ENCODE measurements at regions not wholly inside any gene's neighbourhood (a gene's known extent, or its start where the extent isn't known, plus 50 kb on each side); places are given as distances from the start of the nearest gene placed in this dataset.
A peak's percentile ranks its signal among the peaks of the same experiment; 100 is the strongest.

DNA sequence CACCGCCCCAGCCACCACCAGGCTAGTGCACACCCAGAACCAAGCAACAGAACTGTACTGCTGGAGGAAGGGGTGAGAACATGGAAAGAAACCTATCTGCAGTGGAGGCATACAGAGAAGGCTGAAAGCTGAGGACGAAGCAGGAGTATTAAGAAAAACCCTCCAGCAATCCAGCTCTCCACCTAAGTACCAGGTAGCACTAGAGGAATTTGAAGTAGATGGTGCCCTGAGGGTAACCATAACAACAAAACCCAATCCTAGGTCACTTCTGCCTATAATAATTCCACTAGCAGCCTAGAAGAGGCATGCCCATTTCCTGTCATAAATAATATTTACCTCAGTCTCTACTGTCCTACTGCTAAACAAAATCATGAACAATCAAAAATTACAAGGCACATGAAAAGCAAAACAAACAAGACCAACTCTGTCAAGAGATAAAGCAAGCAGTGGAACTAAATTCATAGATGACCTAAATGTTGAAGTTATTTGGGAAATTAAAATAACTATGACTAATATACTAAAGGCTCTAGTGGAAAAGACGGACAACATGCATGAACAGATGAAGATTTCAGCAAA lies 51.1 kb downstream of the HYCC1 start:
- DNase-seq (ENCODE audit: low read depth) = no peak

DNA sequence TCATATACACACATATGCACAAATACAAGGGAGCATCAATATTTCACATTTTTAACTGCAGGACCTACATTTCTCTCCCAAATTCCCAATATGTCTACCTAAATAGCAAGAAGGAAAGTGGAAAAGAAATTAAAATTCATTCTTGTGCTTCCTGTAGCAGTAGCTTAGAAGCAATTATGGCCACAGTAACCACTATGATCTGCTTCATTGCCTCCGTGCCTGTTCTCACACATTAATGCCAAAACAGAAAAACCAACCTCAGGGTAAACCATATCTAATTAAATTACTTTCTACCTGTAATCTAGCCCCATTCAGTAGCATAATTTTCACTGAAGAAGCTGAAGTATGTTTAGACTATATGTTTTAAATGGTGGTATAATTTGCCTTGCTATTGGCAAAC lies 55.2 kb downstream of the HYCC1 start:
- peak; percentile 64 for DNase-seq (ENCODE audit: low read depth)

- DNase-seq (ENCODE audit: low read depth) = no peak
Observed at GRCh38 chr7:22954251-22954650, 59.7 kb downstream of the HYCC1 start.

- DNase-seq (ENCODE audit: low read depth) = no peak
Observed at GRCh38 chr7:22952306-22953015, 61.5 kb downstream of the HYCC1 start.

DNA sequence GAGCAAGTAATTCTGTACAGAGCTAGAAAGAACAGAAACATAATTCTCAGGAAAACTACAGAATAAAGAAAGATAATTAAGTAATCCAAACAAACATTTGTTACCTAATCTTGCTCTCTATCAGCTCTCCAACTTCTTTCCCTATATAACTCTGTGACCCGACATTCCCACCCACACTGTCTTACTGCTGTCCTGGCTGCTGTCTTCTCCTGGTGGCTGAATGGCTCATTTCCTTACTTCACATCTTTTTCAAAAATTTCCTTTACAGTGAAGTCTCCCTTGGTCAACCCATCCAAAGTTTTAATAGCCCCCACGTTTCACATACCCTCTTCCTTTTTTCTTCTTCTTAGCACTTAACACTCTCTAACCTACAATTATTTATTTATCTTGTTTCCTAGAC lies 64.0 kb downstream of the HYCC1 start:
- DNase-seq (ENCODE audit: low read depth) = no peak

- DNase-seq (ENCODE audit: low read depth) = no peak
Observed at GRCh38 chr7:22949221-22949620, 64.7 kb downstream of the HYCC1 start.

DNA sequence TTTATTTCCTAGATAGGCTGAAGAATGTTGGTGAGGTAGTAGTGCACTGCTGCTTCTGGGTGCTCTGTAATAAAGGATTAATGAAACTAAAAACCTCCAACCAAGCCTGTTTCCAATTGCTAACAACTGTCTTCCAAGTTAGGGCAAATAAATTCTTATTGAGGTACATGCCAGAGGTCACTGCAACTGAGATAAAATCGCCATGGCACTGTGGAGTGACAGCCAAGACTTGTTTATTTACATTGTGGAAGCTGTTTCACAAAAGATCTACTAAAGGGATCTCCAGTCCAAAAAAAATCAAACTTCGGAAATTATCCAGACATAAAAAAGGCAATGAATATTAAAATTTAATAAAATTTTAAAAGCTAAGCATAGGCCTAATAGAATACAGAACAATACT lies 65.2 kb downstream of the HYCC1 start:
- no peak for DNase-seq (ENCODE audit: low read depth)

GRCh38 chr7:22945584-22945983 lies 68.3 kb downstream of the HYCC1 start:
- no peak for DNase-seq (ENCODE audit: low read depth)

- DNase-seq (ENCODE audit: low read depth) = no peak
Observed at GRCh38 chr7:22944510-22944909, 69.4 kb downstream of the HYCC1 start.

- peak; percentile 19 for DNase-seq (ENCODE audit: low read depth)
Observed at GRCh38 chr7:22944022-22944421, 69.9 kb downstream of the HYCC1 start.

DNA sequence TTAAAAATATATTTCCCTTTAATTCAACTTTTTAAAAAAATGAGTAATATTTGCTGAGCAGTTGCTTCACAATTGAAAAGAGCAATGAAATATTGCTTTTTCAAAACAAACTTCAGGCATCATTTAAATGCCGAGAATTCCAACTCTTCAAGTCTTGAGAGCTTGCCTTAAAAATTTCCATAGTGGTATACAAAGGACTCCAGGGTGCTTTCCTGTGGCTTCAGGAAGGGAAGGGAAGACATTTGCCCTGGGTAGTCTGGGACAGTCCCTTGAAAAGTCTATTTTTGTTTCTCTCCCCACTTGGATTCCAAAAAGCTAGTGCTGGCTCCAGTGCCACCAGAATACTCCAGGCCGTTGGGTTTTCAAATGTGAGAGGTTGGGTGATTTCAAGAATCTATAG lies 71.7 kb downstream of the HYCC1 start:
- DNase-seq (ENCODE audit: low read depth) = no peak

DNA sequence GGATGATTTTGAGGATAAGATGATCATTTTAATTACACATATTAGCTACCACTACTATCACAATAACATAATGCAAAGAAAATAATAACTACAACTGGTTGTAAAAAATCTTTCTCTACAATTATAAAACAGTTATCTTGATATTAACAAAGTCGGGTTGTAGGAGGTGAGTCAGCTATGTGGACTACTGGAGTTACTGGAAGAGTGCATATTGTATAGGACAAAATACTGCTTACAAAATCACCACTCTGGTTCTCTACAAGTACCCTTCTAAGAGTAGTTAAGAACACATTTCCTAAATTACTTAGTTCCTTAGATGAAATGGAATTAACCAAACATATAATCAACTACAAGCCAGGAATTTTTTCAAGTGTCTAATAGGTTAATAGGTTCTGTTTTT lies 74.1 kb downstream of the HYCC1 start:
- DNase-seq (ENCODE audit: low read depth) = no peak

DNA sequence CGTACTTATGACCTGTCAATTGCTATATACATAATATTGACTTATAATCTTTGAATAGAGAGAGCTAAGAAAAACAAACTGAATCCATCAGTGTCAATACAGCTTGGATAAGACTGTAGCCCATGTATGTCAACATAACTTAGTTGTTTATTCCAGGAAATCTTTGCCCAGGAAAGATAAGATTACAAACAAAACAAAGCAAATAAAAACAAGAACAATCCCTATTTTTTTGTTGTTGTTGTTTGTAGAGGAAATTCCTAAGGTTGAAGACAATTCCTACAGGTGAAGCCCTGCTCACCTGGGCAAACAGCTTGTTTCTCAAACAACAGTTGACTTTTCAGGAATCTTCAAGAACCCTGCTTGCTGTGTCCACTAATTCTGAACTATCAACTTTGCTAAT lies 76.0 kb downstream of the HYCC1 start:
- DNase-seq (ENCODE audit: low read depth) = no peak

DNA sequence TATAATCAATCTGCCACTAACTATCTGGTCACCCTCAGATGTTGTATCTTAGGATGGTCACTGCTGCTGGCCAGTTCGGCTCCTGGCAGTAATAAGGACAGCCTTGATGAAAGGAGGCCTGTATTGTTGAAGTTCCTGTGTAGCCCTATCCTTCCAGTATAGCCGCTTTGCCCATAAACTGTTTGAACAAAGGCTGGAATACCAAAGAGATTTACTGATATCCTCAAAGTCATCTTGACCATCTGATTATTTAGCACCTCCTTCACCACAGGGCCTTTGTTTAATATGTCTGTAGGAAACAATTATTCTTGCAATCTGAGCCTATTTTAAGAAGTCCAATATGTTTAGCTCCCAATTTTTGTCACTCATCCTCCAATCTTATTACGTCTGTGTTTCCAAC lies 77.7 kb downstream of the HYCC1 start:
- no peak for DNase-seq (ENCODE audit: low read depth)

- no peak for DNase-seq (ENCODE audit: low read depth)
Observed at GRCh38 chr7:22935269-22935668, 78.7 kb downstream of the HYCC1 start.

DNA sequence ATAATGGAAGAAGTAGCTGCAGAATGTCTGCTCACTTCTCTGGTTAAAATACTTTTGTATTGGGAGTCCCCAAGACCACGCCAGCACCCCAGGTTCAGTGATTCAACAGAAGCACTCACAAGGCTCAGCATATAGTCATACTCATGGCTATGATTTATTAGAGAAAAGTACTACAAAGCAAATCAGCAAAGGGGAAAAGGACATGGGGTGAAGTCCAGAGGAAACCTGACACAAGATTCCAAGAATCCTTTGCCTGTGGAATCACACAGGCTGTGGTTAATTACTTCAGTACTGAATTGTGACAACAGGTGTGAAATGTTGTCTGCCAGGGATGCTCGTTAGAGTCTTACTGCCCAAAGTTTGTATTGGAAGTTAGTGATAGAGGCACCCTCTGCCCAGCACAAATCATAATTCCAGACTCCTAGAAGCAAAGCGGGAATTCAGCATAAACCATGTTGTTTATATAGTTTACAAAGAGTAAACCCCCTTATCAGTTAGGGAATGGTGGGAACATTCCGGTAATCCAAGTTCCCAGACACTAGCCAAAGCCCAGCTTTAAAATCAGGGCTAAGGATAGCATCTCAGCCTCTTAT lies 79.4 kb downstream of the HYCC1 start:
- DNase-seq (ENCODE audit: low read depth) = peak; percentile 25

DNA sequence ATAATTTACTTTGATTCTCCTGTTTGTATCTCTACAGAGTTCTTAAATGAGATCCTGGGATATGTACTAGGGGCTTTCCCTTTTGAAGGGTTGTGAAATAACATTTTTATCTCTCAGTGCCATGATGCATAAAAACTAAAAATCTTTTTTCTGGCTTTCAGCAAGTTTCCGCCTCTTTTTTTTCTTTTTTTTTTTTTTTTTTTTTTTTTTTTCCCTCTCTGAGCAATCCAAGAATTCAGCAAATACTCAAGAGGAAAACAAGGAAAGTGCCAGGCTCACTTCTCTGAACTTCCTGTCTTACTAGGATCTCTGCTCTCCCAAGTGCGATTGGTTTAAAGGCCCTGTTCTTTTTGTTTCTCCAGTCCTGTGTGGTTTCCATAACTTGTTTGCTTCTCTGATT lies 79.9 kb downstream of the HYCC1 start:
- DNase-seq (ENCODE audit: low read depth) = no peak

GRCh38 chr7:22932896-22933295 lies 81.0 kb downstream of the HYCC1 start:
- no peak for DNase-seq (ENCODE audit: low read depth)

DNA sequence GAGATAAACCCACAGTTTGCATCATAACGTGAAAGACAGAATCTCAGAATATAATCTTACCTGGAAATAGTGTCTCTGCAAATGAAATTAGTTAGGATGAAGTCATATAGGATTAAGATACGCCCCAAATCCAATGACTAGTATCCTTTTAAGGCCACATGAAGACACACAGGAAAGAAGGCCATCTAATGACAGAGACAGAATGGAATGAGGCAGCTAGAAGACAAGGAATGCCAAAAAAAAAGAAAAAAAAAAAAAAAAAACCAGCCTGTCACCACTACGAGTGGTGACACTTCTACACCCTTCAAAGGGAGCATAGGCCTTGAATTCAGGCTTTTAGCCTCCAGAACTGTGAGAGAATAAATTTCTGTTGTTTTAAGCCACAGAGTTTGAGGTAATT lies 82.9 kb downstream of the HYCC1 start:
- DNase-seq (ENCODE audit: low read depth) = no peak

DNA sequence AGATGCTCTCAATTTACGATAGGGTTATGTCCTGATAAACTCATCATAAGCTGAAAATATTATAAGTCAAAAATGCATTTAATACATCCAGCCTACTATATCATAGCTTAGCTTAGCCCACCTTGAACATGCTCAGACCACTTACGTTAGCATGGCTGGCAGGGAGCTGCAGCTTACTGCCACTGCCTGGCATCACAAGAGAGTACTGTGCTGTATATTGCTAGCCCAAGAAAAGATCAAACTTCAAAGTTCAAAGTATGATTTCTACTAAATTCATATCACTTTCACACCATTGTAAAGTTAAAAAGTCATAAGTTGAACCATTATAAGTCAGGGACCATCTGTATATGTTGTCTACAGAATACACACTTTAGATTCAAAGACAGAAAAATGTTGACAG lies 91.6 kb downstream of the HYCC1 start:
- no peak for DNase-seq (ENCODE audit: low read depth)

GRCh38 chr7:22921386-22922086 lies 92.4 kb downstream of the HYCC1 start:
- no peak for DNase-seq (ENCODE audit: low read depth)

DNA sequence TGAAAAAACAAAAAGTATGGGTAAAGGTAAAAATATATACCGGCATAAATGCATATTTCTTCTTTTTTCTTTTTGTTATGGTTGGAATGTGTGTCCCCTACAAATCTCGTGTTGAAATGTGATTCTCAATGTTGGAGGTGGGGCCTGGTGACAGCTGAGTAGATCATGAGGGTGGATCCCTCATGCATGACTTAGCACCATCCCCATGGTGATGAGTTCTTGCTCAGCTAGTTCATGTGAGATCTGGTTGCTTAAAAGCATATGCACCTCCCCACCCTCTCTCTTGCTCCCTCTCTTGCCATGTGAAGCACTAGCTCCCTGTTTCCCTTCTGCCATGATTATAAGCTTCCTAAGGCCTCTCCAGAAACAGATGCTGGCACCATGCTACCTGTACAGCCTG lies 93.3 kb downstream of the HYCC1 start:
- peak; percentile 57 for DNase-seq (ENCODE audit: low read depth)

- no peak for DNase-seq (ENCODE audit: low read depth)
Observed at GRCh38 chr7:22913158-22913557, 90.5 kb upstream of the TOMM7 start.

Measured in renal cortical epithelial cell (primary cell).